Tibial nerve (tissue), 4 donors: ENCODE measurements at regions not wholly inside any gene's neighbourhood (a gene's known extent, or its start where the extent isn't known, plus 50 kb on each side); places are given as distances from the start of the nearest gene placed in this dataset.

Experiments
- DNase-seq, 2 donors: peaks; one replicate each; pipeline ENCODE4 v3.0.0-alpha.2; 2019; ENCODE audit warnings: low spot score in 2 of 2
- H3K27ac ChIP-seq, 4 donors: fragments of 200-600 bp; sonication (generic) in 3 of 4; one replicate each; pipeline ENCODE4 v1.5.1; 2017 to 2019; ENCODE audit warnings: mild to moderate bottlenecking in 1 of 4
- H3K27me3 ChIP-seq, 2 donors: fragments of 200-600 bp; sonication (generic) in 1 of 2; one replicate each; pipeline versions ENCODE4 v1.5.1 to v1.6.0; 2017 to 2019
- H3K36me3 ChIP-seq, 3 donors: fragments of 200-600 bp; sonication (generic); one replicate each; pipeline ENCODE4 v1.5.1; 2018 to 2019
- H3K4me1 ChIP-seq, 4 donors: fragments of 200-600 bp; sonication (generic) in 3 of 4; one replicate each; pipeline ENCODE4 v1.5.1; 2017 to 2019
- H3K4me3 ChIP-seq, 4 donors: fragments of 200-600 bp; sonication (generic) in 3 of 4; one replicate each; pipeline ENCODE4 v1.5.1; 2017 to 2019; ENCODE audit warnings: mild to moderate bottlenecking in 1 of 4, moderate library complexity in 1 of 4
- H3K9me3 ChIP-seq, 4 donors: fragments of 200-600 bp; sonication (generic) in 3 of 4; one replicate each; pipeline ENCODE4 v1.5.1; 2017 to 2019
- EP300 ChIP-seq, 2 donors: sonication (generic); formaldehyde crosslinking; IDR thresholded peaks; one replicate each; pipeline ENCODE4 v1.6.1; 2017; ENCODE audit warnings: antibody characterized with exemption in 2 of 2, mild to moderate bottlenecking in 1 of 2
- POLR2A ChIP-seq, 2 donors: fragments of 450-650 bp; IDR thresholded peaks; one replicate each; pipeline ENCODE4 v1.6.1; 2017; ENCODE audit warnings: antibody characterized with exemption in 2 of 2, mild to moderate bottlenecking in 2 of 2, moderate library complexity in 2 of 2
- WGBS, 2 donors: methylation state at CpG; one replicate each; pipeline ENCODE4 v1.1.5; 2018; 5-methylcytosine and 5-hydroxymethylcytosine counted together
- TF ChIP-seq, protein P1 (sequence below), 5 experiments: fragments of 200-600 bp in 3 of 5; fragments of 450-650 bp in 2 of 5; sonication (generic) in 3 of 5; IDR thresholded peaks; one replicate each; pipeline ENCODE4 v1.5.1; 2016 to 2019; ENCODE audit warnings: antibody characterized with exemption in 5 of 5, mild to moderate bottlenecking in 3 of 5, moderate library complexity in 2 of 5

DNA sequence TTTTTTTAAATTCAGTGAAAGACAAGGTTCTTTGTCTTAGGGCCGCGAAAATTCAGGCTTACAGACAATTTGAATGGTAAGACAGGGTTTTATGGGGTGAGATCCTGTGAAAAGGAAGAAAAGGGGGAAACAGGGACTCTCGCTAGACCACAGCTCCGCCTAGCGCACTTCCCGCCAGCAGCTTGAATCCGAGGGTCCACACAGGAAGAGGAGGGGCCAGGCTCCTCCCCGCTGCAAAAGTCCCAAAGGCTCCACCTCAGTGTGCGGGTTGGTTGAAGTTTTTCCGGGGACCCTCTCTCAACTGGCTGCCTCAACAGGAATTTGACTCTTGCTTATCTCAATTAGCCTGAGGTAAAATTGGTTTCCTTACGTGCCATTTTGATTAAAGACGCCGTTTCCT lies 950.9 kb upstream of the CNTN5 start:
- no peak for DNase-seq
- TF ChIP-seq, protein P1, sequence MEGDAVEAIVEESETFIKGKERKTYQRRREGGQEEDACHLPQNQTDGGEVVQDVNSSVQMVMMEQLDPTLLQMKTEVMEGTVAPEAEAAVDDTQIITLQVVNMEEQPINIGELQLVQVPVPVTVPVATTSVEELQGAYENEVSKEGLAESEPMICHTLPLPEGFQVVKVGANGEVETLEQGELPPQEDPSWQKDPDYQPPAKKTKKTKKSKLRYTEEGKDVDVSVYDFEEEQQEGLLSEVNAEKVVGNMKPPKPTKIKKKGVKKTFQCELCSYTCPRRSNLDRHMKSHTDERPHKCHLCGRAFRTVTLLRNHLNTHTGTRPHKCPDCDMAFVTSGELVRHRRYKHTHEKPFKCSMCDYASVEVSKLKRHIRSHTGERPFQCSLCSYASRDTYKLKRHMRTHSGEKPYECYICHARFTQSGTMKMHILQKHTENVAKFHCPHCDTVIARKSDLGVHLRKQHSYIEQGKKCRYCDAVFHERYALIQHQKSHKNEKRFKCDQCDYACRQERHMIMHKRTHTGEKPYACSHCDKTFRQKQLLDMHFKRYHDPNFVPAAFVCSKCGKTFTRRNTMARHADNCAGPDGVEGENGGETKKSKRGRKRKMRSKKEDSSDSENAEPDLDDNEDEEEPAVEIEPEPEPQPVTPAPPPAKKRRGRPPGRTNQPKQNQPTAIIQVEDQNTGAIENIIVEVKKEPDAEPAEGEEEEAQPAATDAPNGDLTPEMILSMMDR (IDR thresholded peaks at IDR 0.05): no peak
- TF ChIP-seq EP300 (IDR thresholded peaks at IDR 0.05): no peak
- TF ChIP-seq POLR2A (IDR thresholded peaks at IDR 0.05): no peak
- H3K4me1 ChIP-seq: no peaks in the 10 kb centered on the region
- 89 to 92% methylated on average over 13 of the region's 13 CpGs for WGBS, 2 donors
- H3K27ac ChIP-seq: no peak overlapping the region
- no peaks in the 10 kb centered on the region for H3K36me3 ChIP-seq
- H3K4me3 ChIP-seq: no peak overlapping the region
- peaks cover 0 to 8% (median 0%) of the 10 kb centered on the region in 4 donors for H3K9me3 ChIP-seq
- no peaks in the 10 kb centered on the region for H3K27me3 ChIP-seq

DNA sequence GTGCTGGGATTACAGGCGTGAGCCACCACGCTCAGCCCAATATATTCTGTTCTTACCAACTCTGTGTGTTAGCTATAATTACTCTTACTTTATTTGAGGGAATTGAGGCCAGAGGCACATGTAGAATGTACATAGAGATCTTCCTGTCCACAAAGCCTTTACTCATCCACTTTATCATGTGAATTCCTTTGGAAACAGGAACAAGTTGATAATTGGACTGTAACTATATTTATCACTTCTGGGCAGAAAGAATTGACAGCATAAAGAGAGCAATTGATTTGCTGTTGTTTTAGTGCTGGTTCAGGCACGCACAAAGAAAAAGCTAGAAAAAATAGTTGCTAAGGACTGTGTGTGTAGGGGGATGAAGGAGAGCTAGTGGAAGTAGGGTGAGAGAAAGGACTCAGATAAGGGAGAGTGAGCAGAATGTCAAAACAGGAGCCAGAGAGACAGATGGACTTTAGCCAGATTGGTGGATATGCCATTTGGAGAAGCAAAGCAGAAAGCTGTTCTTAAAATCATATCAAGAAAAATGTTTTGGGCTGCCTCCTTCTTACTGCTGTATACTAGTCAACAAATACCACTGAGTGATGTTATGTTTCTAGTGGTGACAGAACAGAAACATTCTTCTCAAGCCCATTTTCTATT lies 929.8 kb upstream of the CNTN5 start:
- Histone ChIP-seq H3K27me3 (no peaks in the 10 kb centered on the region), H3K9me3 (no peaks in the 10 kb centered on the region), H3K36me3 (no peaks in the 10 kb centered on the region), H3K4me1 (no peaks in the 10 kb centered on the region), H3K27ac (no peak overlapping the region), H3K4me3 (no peak overlapping the region)
- TF ChIP-seq EP300 (IDR thresholded peaks at IDR 0.05) (no peak), POLR2A (IDR thresholded peaks at IDR 0.05) (no peak)
- TF ChIP-seq, protein P1 (IDR thresholded peaks at IDR 0.05): no peak
- DNase-seq: no peak
- 76 to 82% methylated on average over 3 of the region's 3 CpGs for WGBS, 2 donors

DNA sequence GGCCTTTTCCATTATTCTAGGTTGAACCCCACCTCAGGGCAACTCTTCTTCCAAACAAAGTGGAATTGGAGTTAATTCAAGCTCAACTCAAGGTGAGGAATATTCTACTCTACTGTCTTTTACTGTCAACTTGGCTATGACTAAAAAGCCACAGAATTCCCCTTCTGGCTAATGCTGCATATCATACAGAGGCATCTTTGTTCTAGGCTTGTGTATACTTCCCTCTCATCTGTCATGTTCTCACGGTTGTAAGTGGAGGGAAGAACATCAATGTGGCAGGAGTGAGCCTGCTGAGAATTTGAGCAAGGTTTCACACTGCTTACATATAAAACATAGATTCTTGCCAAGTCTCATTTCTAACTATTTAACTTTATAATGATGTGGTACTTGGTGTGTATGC lies 921.4 kb upstream of the CNTN5 start:
- no peaks in the 10 kb centered on the region for H3K27me3 ChIP-seq
- WGBS, 2 donors: 25 to 35% methylated on average over 1 of the region's 1 CpG
- no peak overlapping the region for H3K27ac ChIP-seq
- H3K9me3 ChIP-seq: no peaks in the 10 kb centered on the region
- no peak for DNase-seq
- no peaks in the 10 kb centered on the region for H3K4me1 ChIP-seq
- no peak for TF ChIP-seq EP300 (IDR thresholded peaks at IDR 0.05)
- TF ChIP-seq POLR2A (IDR thresholded peaks at IDR 0.05): no peak
- TF ChIP-seq, protein P1 (IDR thresholded peaks at IDR 0.05): no peak
- no peaks in the 10 kb centered on the region for H3K36me3 ChIP-seq
- H3K4me3 ChIP-seq: no peak overlapping the region

DNA sequence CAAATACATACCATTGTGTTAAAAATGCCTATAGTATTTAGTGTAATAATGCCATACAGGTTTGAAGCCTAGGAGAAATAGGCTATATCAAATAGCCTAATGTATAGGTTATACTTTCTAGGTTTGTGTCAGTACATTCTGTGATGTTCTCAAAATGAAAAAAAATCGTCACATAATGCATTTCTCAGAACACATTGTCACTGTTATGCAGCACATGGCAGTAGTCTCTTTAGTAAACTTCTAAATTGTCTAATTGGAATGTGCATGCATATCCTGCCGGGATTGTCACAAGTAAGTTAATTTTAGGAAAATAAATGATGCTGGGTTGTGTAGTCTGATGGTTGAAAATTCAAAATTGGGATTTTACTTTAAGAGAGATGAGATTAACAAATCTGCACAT lies 920.1 kb upstream of the CNTN5 start:
- DNase-seq: no peak
- TF ChIP-seq, protein P1 (IDR thresholded peaks at IDR 0.05): no peak
- TF ChIP-seq EP300 (IDR thresholded peaks at IDR 0.05): no peak
- WGBS, 2 donors: 77 to 80% methylated on average over 2 of the region's 2 CpGs
- H3K27me3 ChIP-seq: no peaks in the 10 kb centered on the region
- no peaks in the 10 kb centered on the region for H3K4me1 ChIP-seq
- H3K9me3 ChIP-seq: no peaks in the 10 kb centered on the region
- H3K4me3 ChIP-seq: no peak overlapping the region
- H3K27ac ChIP-seq: no peak overlapping the region
- no peaks in the 10 kb centered on the region for H3K36me3 ChIP-seq

DNA sequence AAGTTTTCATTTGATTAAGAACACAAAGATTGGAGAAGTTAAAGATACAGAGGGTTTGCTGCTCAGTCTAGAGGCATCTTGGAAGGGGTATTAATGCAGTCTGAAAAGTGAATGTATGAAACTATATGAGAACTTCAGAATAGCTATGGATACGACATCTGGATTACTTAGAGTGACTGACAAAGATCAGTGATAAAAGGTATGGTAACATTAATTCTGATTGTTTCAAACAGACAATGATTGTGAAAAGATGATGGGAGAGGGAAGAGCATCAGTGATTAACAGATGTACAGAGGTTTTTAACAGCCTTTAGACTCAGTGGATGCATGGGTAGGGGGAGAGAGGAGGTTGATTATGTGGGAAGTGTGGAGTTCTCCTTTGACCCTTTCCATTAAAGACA lies 919.4 kb upstream of the CNTN5 start:
- DNase-seq: no peak
- Histone ChIP-seq H3K27me3 (no peaks in the 10 kb centered on the region), H3K27ac (no peak overlapping the region), H3K4me3 (no peak overlapping the region), H3K36me3 (no peaks in the 10 kb centered on the region), H3K4me1 (no peaks in the 10 kb centered on the region), H3K9me3 (no peaks in the 10 kb centered on the region)
- 92% methylated on average over 1 of the region's 1 CpG for WGBS, 2 donors
- TF ChIP-seq POLR2A (IDR thresholded peaks at IDR 0.05) (no peak), EP300 (IDR thresholded peaks at IDR 0.05) (no peak)
- TF ChIP-seq, protein P1 (IDR thresholded peaks at IDR 0.05): no peak
